ENCODE measurements at regions not wholly inside any gene's neighbourhood (a gene's known extent, or its start where the extent isn't known, plus 50 kb on each side); places are given as distances from the start of the nearest gene placed in this dataset.

DNA sequence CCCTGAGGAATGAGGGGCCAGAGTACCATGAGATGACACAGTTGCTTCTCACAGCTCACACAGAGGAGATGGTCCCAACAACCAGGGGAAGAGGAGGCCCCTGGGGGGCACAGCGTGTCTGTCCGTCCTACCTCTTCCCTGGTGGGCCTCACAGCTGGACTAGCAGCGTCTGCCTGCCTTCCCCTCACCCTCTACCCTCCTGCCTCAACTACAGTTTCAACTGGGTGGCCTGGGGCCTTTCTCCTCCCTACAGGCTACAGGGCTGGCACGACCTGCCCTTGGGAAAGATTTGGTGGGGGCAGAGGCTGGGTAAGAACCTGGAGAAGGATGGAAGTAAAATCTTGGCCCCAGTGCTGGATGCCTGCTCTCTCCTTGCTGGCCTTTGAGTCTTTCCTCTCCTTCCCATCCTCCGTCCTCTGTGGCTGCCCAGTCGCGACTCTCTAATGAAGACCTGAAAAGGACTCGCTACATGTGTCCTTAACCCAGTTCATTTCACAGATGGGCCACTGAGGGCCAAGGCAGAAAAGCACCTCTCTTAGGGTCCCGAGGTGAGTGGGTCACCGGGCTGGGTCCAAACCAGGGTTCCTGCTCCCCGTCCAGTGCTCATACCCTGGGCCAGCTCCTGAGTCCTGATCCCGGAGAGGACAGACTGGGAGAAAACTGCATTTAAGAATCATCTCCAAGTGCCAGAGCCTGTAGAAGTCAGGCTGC, 232.5 kb downstream of the BCL11B start:
- DNase-seq: no peak

DNA sequence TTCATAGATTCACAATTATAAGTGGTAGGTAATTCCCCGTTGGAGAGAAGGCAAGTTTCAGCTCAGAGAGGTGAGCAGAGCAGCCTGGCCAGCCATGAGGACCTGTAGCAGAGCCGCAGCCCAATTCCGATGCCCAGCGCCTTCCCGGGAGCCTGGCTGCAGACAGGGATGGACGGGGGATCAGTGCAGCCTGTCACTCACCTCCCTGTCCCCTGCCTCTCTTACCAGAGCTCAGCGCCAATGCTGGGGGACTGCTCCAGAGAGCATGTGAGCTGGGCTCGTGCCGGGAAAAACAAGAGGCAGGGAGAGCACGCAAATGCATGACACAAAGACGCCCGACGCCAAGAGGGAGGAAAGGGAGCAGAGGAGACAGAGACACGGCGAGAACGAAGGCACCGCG, 231.9 kb downstream of the BCL11B start:
- DNase-seq: no peak

DNA sequence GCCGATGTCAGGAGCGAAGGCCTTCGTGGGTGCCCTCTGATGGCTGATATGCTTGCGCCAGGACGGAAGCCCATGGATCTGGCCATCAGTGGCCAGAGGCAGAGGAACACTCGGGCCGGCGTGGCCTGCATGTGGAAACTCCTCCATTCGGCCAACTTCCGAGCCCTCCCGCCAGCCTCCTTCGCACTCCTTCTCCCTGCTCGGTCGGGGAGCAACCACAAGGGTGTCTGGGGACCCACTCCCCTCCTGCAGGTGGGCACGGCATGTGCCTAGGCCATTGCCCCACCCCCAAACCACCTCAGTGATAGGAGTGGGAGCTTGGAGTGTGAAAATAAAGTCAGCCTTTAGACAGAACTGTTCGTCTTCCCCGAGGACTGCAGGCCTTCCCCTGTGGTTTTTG, 231.3 kb downstream of the BCL11B start:
- no peak for DNase-seq

DNA sequence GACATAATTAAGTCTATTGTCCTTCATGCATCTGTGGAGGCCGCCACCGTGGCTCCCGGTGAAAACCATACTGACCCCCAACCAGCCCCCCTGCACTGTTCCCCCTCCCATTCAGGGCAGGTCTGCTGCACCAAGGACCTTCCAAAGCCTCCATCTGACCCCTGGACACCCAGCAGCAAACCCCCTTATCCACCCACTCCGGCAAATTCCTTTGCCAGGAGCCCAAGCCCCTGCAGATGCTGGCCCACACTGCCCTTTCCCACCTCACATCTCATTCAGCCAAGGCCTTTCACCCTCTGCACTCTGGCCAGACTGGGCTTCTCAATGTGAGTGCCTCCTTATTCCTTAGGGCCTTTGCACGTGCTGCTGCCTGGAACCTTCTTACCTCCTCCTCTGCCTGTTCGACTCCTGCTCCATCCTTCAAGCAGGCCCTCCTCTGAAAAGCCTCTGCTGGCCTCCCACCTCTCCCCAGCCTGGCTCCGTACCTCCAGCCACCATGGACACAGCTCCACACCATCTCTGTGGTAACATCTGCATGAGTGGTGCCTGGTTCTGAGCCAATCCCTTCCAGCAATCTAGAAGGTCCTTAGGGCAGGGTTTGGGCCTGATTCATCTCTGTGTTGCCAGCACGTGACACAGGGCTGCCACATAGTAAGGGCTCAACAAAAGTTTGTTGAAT, 230.7 kb downstream of the BCL11B start:
- DNase-seq: no peak

DNA sequence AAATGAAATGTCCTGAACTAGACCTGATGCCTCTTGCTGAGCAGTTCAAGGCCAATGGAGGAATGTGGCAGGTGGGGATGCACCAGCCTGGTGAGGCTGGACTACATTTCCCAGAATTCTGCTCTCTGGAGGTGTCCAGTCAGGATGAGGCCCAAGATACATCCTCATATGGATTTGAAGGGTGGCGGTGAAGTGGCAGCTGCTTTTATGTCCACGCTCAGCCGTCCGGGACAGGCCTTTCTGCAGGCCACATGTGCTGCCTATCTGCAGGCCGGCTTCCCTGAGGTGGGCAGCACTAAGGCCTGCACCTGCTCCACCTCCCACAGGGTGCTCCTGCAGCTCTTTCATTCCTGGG, 230.2 kb downstream of the BCL11B start:
- no peak for DNase-seq

DNA sequence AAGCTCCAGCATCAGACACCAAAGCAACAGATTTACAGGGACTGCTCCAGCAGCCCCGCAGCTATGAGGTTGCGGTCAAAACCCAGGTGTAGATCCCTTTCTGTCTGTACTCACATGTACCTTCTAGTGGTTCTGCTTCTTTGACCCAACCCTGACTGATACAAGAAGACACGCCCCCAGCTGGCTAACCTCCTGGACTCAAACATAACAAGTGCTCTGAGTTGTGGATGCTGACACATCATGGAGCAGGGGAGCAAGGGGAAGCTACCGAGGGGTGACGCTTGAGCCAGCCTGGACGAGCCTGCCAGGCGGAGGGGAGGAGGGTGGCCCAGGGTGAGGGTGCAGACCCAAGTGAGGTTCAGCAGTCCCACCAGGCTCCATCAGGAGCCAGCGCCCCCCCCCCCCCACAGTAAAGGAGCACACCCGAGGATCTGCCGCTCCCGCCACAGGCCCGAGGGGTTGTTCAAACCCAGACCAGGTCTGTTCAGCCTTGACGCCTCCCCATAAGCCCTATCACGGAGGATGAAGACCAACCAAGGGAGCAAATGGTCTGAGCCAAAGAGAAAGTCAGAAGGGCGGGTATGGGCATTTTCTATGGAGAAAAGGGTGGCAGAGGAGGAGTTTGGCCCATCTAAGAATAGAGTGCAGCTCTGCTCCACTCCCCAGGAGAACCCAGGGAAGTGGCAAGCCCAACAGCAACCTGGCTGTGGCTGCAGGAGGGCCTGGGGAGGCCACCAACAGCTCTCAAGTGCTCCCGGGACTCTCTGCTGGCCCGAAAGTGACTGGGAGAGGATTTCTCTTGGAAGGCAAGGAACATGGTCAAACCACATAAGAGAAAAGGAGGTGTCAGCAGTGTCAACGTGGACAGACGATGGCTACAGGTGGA, 229.4 kb downstream of the BCL11B start:
- DNase-seq: no peak

DNA sequence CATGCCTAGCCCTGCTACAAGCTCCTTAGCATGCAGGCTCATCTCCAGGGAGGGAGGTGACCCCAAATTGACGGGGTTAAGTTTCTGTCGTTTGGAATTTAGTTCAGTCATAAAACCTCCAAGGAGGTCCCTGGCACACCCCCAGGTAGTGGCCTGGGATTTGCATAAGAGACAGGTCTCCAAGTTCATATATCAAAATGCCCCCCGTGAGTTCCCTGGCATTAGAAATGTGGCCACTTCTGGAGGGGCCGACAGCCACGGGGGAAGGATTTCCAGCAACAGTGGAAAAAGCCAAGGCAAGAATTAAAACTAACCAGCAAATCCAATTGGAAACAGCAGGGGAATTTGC, 228.8 kb downstream of the BCL11B start:
- no peak for DNase-seq

DNA sequence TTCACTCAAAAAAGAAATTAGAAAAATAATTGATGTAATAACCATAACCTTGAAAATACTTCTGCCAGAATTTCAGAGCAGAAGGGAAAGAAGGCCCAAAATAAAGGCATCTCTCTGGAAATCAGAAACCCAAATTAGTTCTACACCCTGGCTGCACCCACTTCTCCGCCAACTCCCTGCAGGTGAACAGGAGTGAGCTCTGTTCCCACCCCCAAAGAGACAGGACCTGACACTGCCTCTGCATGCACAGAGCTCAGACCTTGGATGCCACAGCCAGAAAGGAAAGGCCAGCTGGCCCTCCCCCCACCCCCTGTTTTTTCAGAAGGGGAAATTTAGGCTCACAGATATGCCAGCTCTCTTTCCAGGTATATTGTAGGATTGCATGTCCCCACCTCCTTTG, 228.2 kb downstream of the BCL11B start:
- DNase-seq: no peak

DNA sequence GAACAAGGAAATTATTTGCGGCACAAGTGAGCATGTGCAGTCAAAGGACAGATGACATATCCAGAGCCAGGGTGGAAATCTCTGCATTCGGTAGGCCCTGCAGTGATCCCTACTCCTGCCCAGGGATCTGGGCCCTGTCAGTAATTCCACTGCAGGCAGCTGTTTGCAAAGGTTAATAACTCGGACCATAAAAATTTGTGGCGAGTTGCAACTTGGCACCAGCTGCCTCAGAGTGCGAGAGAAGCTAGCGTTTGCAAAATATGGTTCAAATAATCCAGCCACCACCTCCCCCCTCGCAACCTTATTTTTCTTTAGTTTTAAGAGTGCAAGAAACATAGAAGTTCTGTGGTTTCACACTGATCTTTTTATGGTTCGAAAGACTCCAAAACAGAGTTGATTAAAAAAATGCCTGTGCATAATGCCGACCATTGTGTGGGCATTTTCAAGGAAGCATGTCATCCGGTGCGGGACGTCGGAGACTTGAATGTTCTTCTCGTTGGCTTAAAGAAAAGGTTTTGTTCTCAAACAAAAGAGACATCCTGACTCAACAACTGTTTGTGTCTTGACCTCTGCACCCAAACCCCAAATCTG, 224.5 kb downstream of the BCL11B start:
- DNase-seq: no peak

DNA sequence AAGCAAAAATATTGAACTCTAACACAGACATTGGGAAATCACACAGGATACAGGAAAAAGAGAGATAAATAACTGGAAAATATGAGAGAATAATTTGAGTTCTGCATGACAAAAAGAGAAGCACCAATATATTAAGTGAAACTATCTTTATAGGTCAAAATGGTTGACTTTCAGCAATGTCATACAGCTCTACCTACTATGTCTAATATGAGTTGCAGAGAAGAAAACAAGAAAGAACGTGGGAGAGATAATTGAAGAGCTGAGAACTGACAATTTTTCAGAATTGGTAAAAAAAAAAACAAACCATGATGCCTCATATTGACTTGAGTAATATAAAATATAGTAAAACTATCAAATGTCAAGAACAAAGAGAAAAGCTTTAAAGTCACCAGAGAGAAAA, 221.7 kb downstream of the BCL11B start:
- no peak for DNase-seq

DNA sequence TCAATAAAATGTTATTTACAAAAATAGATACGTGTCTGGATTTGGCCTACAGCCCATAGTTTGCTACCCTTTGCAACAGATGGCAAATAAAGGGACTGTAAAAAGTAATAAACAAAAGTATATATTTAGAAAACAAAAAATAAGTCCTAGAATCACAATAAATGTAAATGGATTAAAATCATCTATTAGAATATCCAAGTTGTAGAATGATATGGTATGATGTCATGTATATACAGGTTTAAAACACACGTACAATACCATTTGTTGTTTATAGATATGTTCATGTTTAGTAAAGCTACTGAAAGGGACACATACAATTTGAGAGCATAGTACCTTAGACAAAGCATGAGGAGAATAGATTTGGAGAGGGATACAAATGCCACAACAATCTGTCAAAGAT, 219.5 kb downstream of the BCL11B start:
- no peak for DNase-seq

DNA sequence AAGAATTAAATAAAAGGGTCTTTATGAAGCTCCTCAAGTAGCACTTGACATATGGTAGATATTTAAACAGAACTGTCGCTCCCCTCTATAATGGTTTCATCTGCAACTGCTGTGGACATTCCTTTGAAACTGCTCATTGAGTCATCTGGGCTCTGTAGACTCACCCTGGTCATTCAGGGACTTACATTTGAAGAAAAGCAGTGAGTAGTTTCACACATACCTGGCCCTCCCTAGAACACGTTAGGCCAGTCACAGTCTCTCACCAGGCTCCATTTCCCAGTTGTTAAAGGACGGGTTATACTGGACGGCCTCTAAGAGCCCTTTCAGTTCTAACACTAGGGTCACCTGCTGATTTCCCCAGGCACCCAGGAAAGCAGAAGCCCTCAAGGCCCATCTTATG, 217.0 kb downstream of the BCL11B start:
- DNase-seq: no peak

DNA sequence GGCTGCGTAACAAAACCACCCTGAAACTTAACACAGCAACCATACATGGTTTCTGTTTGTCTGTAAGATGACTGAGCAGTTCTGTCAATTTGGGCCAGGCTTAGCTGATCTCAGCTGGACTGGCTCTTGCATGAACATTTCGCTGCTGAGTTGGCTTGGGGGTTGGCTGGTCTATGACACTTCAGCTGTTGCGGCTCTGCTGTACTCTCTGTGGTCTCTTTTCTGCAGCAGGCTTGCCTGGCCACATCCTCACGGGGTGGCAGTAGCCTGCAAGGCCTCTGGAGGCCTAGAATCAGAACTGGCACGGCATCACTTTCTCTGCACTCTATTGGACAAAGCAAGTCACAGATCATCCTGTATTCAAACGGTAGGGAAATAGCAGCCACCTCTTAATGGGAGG, 216.2 kb downstream of the BCL11B start:
- no peak for DNase-seq

DNA sequence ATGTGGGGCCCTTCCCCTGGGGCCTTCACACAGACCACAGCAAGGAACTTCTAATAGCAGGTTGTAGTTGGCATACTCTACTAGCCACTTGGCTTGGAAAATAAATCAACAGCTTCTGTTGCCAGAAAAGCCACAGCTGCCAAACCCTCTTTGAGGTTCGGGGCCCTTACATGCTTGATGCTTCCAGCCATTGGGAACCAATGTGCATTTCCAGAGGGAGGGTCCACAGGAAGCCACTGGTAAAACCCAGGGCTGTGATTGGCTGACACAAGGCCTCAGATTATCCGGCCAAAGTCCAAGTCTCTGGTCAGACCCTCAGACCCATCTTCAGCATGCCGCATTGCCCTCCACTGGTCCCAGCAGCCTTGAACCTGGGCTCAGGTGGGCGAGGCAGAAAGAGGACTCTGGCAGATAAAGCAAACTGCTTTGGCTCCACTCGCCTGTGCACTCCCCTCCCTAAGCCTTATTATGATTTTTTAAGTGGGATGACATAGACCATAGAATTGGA, 214.4 kb downstream of the BCL11B start:
- DNase-seq: no peak

DNA sequence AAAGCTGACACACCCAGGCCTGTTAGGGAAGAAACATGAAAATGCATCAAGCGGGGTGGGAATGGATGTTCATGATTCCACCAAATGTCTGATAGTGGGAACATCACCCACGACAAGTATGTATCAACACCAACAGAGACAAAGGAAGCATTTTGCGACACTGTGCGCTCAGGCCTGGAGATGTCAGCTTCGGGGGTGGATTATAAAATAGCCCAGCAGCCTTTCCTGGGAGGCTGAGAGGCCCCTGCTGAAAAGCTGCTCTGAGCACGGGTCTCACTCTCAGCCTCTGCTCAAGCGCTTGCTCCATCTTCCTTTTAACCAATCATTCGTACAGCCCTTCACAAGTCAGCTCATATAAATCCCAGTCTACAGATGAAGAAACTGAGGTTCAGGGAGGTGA, 213.5 kb downstream of the BCL11B start:
- no peak for DNase-seq

DNA sequence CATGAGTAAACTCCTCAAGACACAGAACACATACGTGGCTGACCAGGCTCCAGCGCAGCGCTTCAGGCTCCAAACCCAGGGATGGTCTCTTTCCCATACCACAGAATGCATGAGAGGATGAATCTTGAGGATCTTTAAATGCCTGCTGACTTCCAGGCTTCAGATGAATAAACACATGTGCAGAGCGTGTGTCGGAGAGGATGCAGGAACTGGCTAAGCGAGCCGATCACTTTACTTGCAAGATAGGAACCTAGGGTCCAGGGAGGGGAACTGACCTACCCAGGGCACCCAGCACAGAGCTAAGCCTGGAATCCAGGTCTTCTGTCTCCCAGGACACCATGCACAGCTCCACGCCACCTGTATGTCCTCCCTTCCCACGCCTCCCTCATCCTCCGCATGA, 209.8 kb downstream of the BCL11B start:
- no peak for DNase-seq

DNA sequence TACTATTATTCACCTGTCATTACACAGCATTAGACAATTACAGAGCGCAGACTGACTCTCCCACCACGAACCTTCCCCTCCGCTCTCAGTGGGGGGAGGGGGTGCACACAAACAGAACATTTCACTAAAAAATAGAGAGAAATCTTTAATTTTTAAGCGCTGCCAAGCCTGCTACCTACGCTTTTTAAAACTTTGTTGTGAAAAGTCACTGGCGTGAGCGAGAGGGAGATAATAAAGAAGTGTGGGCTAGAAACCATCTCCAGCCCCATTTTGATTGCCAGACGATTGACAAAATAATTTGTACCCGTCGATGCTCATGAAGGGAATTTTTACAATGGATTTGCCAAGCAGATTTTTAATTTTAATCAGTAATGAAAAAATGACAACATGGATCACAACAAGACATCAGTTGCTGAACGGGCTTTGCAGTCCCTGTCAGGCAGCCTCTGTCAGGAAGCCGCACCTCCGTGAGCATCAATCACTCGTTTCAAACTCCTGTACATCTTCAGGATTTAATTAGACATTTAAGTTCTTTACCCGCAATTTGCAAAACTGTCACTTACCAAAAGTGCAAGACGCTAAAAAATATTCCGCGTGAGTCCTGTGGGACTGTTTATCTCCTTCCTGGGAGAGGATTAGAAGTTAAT, 209.1 kb downstream of the BCL11B start:
- DNase-seq: no peak

DNA sequence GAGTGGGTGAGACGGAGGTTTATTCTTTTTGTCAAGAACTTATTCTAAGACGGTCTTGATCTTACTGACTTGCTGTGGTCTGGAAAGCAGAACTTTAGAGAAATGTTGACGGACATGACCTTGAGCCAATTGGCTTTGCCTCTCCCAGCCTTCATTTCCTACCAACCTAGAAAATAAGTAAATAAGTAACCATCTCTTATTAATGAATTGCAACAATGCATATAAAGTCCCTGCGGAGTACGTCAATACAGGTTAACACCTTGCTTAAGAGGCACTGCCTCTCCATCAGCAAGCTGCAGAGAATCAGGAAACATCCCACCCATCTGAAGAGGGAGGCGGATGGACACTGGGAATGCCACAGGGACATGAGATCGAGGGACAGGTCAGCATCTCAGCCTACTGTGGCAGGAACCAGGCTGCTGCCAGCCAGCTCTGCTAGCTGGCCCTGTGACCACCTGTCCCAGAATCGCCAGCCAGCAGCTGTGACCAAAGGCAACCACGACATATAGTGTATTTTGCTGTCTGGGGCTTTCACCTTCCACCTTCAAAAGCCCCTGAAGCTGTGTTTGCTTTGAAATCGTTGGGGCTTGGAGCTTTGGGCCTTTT, 208.3 kb downstream of the BCL11B start:
- no peak for DNase-seq

DNA sequence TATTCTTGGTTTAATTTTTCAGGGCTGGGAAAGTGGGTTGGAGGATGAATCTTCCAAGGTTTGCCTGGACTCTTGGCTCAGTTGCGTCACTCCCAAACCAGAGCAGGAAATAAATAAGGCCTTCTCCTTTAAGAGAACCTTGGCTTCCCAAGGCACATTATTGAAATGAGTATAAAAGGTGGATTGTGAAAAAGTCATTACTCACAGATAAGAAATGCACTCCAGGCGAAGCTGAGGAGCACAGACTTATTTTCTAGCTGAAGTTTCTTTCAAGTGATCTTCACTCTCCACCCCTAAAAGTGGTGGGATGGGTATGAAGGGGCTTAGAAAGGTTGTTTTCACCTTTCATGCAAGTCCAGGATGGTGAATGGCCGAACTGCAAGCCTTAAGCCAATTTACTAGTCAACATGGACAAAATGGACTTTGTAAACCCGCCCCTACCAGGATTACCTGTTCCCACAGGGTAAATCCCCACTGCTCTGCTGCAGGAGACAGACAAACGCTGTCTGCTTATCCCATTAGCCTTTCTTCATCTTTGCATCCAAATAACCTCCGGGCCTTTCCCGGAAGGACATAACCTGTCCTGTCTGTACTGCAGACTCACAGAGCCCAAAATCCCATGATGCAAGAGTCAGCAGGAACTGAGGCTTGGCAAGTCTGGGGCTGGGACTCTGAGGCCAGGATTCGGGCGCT, 207.6 kb downstream of the BCL11B start:
- no peak for DNase-seq

DNA sequence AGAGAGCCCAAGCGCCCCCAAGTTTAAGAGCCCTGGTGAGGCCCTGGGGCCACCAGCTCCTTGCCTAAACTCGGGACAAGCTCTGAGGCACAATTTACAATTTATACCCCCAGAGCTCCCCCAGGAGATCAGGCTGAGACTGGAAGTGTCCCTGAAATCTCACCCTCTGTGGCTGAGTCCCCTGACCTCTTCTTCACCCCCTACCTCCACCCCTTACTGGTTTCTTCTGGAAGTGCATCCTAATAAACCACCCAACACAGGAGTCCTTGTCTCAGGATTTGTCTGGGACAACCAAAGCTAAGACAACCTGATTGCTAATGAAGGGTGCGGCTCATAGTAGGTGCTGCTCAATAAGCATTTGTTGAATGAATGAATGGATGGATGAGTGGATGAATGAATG, 206.4 kb downstream of the BCL11B start:
- DNase-seq: no peak

DNA sequence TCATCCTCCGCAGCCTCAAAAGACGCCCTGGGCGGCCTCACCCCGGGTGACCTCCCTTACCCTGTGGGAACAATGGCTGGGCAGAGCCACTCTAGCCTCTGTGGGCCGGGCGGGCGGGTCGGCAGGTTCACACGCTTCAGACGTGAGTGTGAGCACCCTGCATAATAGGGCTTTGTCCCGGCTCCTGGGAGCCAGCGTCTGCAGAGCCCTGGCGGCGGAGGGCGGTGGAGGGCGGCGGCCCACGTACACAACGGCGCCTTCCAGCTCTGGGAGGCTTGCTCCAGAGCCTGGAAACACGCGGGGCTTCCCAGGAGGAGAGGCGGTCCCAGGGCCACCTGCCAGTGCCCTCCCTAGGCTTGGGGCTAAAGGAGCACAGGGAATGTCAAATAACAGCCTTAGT, 205.6 kb downstream of the BCL11B start:
- no peak for DNase-seq
